Gastrocnemius medialis (tissue), 4 donors: ENCODE measurements at regions not wholly inside any gene's neighbourhood (a gene's known extent, or its start where the extent isn't known, plus 50 kb on each side); places are given as distances from the start of the nearest gene placed in this dataset.

Experiments
- POLR2A ChIP-seq, 2 donors: fragments of 450-650 bp; IDR thresholded peaks; one replicate each; pipeline ENCODE4 v1.6.1; 2017; ENCODE audit warnings: antibody characterized with exemption in 2 of 2, mild to moderate bottlenecking in 2 of 2, moderate library complexity in 2 of 2
- TF ChIP-seq, protein P1 (sequence below), 5 experiments: fragments of 450-650 bp in 3 of 5; fragments of 200-600 bp in 2 of 5; sonication (generic) in 2 of 5; IDR thresholded peaks in 4 of 5; conservative IDR thresholded peaks in 1 of 5; 1 replicate in 4 of 5; 2 replicates in 1 of 5; pipeline ENCODE4 v1.5.1; 2016 to 2019; ENCODE audit warnings: antibody characterized with exemption in 5 of 5, mild to moderate bottlenecking in 3 of 5, moderate library complexity in 3 of 5

GRCh38 chr5:173675287-173675996 is 59.0 kb upstream of the BOD1 start:
- TF ChIP-seq POLR2A (IDR thresholded peaks at IDR 0.05), result no peak
- TF ChIP-seq, protein P1, sequence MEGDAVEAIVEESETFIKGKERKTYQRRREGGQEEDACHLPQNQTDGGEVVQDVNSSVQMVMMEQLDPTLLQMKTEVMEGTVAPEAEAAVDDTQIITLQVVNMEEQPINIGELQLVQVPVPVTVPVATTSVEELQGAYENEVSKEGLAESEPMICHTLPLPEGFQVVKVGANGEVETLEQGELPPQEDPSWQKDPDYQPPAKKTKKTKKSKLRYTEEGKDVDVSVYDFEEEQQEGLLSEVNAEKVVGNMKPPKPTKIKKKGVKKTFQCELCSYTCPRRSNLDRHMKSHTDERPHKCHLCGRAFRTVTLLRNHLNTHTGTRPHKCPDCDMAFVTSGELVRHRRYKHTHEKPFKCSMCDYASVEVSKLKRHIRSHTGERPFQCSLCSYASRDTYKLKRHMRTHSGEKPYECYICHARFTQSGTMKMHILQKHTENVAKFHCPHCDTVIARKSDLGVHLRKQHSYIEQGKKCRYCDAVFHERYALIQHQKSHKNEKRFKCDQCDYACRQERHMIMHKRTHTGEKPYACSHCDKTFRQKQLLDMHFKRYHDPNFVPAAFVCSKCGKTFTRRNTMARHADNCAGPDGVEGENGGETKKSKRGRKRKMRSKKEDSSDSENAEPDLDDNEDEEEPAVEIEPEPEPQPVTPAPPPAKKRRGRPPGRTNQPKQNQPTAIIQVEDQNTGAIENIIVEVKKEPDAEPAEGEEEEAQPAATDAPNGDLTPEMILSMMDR (IDR thresholded peaks at IDR 0.05 in 4 of 5, conservative IDR thresholded peaks at IDR 0.05 in 1 of 5), result no peak
